Panc1 (cell line): ENCODE measurements at regions not wholly inside any gene's neighbourhood (a gene's known extent, or its start where the extent isn't known, plus 50 kb on each side); places are given as distances from the start of the nearest gene placed in this dataset.

ENCODE experiments used
- ATAC-seq: fragments of 200-7000 bp; cut with Tn5 transposase; 2 replicates; pipeline ENCODE4 v1.9.1; 2020; ENCODE audit warnings: mild to moderate bottlenecking, moderate library complexity
- BruUV-seq: library from RNA; stranded (reverse); fragments of 400-500 nt; replicated peaks from 2 replicates; lab custom pipeline; 2021; lab: Mats Ljungman, UMichigan
- CTCF ChIA-PET: fragments of 300-600 bp; sonication (Branson Sonifier 250); formaldehyde crosslinking; loops from one replicate; lab custom pipeline; 2022; ENCODE audit warnings: antibody characterized with exemption; lab: Charles Lee
- POLR2A ChIA-PET: fragments of 300-600 bp; sonication (Branson Sonifier 250); formaldehyde crosslinking; loops from one replicate; lab custom pipeline; 2022; ENCODE audit warnings: antibody characterized with exemption; lab: Charles Lee
- DNase-seq: peaks from one replicate; pipeline ENCODE4 v3.0.0-alpha.2; 2010; ENCODE audit warnings: low read depth, low spot score
- H3K27ac ChIP-seq: 2 replicates; pipeline ENCODE4 v1.5.1; 2011; ENCODE audit warnings: mild to moderate bottlenecking, low read length, inconsistent platforms
- H3K27me3 ChIP-seq: fragments of 200-500 bp; sonication (Bioruptor generic); 2 replicates; pipeline ENCODE4 v1.6.0; 2014; ENCODE audit warnings: low read length, inconsistent platforms; ENCODE audit not compliant: control insufficient read depth, insufficient read depth
- H3K36me3 ChIP-seq: fragments of 200-500 bp; sonication (Bioruptor generic); 2 replicates; pipeline ENCODE4 v1.5.1; 2014; ENCODE audit warnings: inconsistent platforms, mild to moderate bottlenecking, low read length, moderate library complexity; ENCODE audit not compliant: control insufficient read depth, insufficient read depth
- H3K4me1 ChIP-seq: 2 replicates; pipeline ENCODE4 v1.5.1; 2011; ENCODE audit warnings: inconsistent platforms, mild to moderate bottlenecking, low read length, moderate library complexity; ENCODE audit not compliant: control insufficient read depth, insufficient read depth
- H3K4me3 ChIP-seq, 2 experiments: 2 replicates each; pipeline ENCODE4 v1.5.1; 2011 to 2012; ENCODE audit warnings: low read depth in 2 of 2, low read length in 2 of 2, mild to moderate bottlenecking in 2 of 2, inconsistent platforms in 1 of 2, moderate library complexity in 1 of 2
- H3K9me3 ChIP-seq: fragments of 200-500 bp; sonication (Bioruptor generic); 2 replicates; pipeline ENCODE4 v1.5.1; 2014; ENCODE audit warnings: low read depth, mild to moderate bottlenecking, inconsistent platforms, low read length, moderate library complexity; ENCODE audit not compliant: control insufficient read depth, insufficient read depth
- POLR2AphosphoS5 ChIP-seq: IDR thresholded peaks from 2 replicates; pipeline ENCODE4 v1.6.1; 2012; ENCODE audit warnings: mild to moderate bottlenecking, low read depth, low read length, moderate library complexity
- REST ChIP-seq, 2 experiments: IDR thresholded peaks; 2 replicates each; pipeline ENCODE4 v1.6.1; 2011 to 2012; ENCODE audit warnings: low read depth in 2 of 2, control low read depth in 1 of 2, low read length in 1 of 2, mild to moderate bottlenecking in 1 of 2, moderate library complexity in 1 of 2; ENCODE audit not compliant: insufficient read depth in 1 of 2
- SIN3A ChIP-seq: IDR thresholded peaks from 2 replicates; pipeline ENCODE4 v1.6.1; 2012; ENCODE audit warnings: low read depth, mild to moderate bottlenecking, low read length, moderate library complexity, borderline replicate concordance; ENCODE audit not compliant: insufficient read depth
- TCF7L2 ChIP-seq: IDR thresholded peaks from 2 replicates; pipeline ENCODE4 v1.6.1; 2011; ENCODE audit warnings: mild to moderate bottlenecking, low read depth, low read length, inconsistent platforms
- in situ Hi-C: cut with HindIII; loops from 2 replicates; pipeline ENCODE4 v1.10.0; 2016; ENCODE audit warnings: low sequenced_read_pairs, low pct_unique_long_range_greater_than_20kb
- intact Hi-C: fragments of 100-400 bp; cut with micrococcal nuclease; formaldehyde crosslinking; loops from one replicate; pipeline ENCODE4 v1.10.0; 2022; ENCODE audit not compliant: unreplicated experiment
- TF ChIP-seq, protein P1 (sequence below): fragments of 450-650 bp; IDR thresholded peaks from 2 replicates; pipeline ENCODE4 v1.5.1; 2017; ENCODE audit warnings: mild to moderate bottlenecking

GRCh38 chr4:125011646-125012045 lies 299.1 kb upstream of the ANKRD50 start:
- DNase-seq (no peak), ATAC-seq (no peak)
- no peaks in the 10 kb centered on the region for H3K4me1 ChIP-seq
- intact Hi-C loops, result no loop called here
- no peak overlapping the region for H3K4me3 ChIP-seq
- no peak overlapping the region for H3K27ac ChIP-seq
- no peaks in the 10 kb centered on the region for H3K27me3 ChIP-seq
- H3K9me3 ChIP-seq, result no peaks in the 10 kb centered on the region
- in situ Hi-C loops, result no loop called here
- TF ChIP-seq POLR2AphosphoS5 (no peak), REST (IDR thresholded peaks at IDR 0.05; ENCODE audit: insufficient read depth in 1 of 2, low read depth in 2 of 2, low read length in 1 of 2) (no peak)
- POLR2A ChIA-PET, result no interaction called here
- BruUV-seq, result no TSS peak
- H3K36me3 ChIP-seq, result no peaks in the 10 kb centered on the region
- CTCF ChIA-PET, result no interaction called here

DNA sequence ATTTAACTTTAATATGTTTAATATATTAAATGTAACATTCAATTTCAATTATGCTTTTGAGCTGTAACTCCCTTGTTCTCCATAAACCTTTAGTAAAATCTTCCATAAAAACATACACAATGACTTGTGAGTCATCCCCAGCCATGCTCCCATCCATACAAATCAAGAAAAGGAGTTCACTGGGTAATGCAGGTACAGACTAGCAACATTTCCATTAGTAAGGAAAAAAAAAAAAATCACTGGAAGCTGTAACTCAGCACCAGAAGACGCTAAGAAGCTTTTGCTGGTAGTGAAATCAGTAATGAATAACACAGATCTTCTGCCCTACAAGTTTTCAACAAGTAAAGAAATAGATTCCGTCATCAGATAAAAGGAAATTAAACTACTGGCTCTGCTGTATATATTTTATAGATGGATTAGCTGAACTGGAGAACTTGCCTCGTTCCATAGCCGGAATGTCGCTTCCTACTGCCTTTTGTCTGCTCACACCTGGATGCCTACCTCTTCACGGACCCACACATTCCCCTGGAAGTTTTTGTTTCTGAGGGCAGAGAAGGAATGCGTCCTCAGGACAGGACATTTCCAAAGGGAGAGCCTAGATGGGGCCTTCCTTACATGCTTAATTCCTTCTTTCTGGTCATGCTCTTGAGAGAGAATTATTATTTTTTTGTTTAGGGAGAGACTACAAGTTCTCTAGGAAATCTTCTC lies 298.4 kb upstream of the ANKRD50 start:
- no peaks in the 10 kb centered on the region for H3K9me3 ChIP-seq
- no peak overlapping the region for H3K27ac ChIP-seq
- in situ Hi-C loops, result no loop called here
- BruUV-seq, result no TSS peak
- POLR2A ChIA-PET, result no interaction called here
- H3K36me3 ChIP-seq, result no peaks in the 10 kb centered on the region
- DNase-seq (no peak), ATAC-seq (no peak)
- H3K4me3 ChIP-seq, result no peak overlapping the region
- no peak for TF ChIP-seq SIN3A
- no peak for TF ChIP-seq TCF7L2
- TF ChIP-seq, protein P1, sequence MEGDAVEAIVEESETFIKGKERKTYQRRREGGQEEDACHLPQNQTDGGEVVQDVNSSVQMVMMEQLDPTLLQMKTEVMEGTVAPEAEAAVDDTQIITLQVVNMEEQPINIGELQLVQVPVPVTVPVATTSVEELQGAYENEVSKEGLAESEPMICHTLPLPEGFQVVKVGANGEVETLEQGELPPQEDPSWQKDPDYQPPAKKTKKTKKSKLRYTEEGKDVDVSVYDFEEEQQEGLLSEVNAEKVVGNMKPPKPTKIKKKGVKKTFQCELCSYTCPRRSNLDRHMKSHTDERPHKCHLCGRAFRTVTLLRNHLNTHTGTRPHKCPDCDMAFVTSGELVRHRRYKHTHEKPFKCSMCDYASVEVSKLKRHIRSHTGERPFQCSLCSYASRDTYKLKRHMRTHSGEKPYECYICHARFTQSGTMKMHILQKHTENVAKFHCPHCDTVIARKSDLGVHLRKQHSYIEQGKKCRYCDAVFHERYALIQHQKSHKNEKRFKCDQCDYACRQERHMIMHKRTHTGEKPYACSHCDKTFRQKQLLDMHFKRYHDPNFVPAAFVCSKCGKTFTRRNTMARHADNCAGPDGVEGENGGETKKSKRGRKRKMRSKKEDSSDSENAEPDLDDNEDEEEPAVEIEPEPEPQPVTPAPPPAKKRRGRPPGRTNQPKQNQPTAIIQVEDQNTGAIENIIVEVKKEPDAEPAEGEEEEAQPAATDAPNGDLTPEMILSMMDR, result no peak
- no peak for TF ChIP-seq REST (IDR thresholded peaks at IDR 0.05; ENCODE audit: insufficient read depth in 1 of 2, low read depth in 2 of 2, low read length in 1 of 2)
- no peak for TF ChIP-seq POLR2AphosphoS5
- H3K27me3 ChIP-seq, result no peaks in the 10 kb centered on the region
- intact Hi-C loops, result no loop called here
- no peaks in the 10 kb centered on the region for H3K4me1 ChIP-seq
- CTCF ChIA-PET, result no interaction called here
